ENCODE measurements at regions not wholly inside any gene's neighbourhood (a gene's known extent, or its start where the extent isn't known, plus 50 kb on each side); places are given as distances from the start of the nearest gene placed in this dataset.

DNA sequence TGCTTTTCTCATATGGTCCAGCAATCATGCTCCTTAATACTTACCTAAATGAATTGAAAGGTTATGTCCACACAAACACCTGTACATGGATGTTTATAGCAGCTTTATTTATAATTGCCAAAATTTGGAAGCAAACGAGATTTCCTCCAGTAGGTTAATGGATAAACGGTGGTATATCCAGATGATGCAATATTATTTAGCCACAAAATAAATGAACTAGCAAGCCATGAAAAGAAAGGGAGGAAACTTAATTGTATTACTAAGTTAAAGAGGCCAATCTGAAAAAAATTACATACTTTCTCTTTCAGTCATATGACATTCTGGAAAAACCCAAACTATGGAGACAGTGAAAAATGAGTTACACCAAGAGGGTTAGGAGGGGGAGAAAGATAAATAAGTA, 76.3 kb upstream of the LRRC7 start:
- Mint-ChIP-seq H3K27ac (no peak overlapping the region), H3K4me1 (no peaks in the 10 kb centered on the region), H3K36me3 (ENCODE audit: low read depth) (no peaks in the 10 kb centered on the region), H3K9me3 (peaks cover 7% of the 10 kb centered on the region), H3K4me3 (no peak overlapping the region), H3K27me3 (ENCODE audit: insufficient read depth) (no peaks in the 10 kb centered on the region)
- H3K36me3 ChIP-seq (ENCODE audit: control insufficient read depth, insufficient read depth, low read length): no peaks in the 10 kb centered on the region
- no peaks in the 10 kb centered on the region for H3K4me1 ChIP-seq (ENCODE audit: control insufficient read depth, insufficient read depth, low read length)
- H3K9me3 ChIP-seq (ENCODE audit: control insufficient read depth, low read length): peaks cover 6% of the 10 kb centered on the region
- H3K9ac ChIP-seq (ENCODE audit: extremely low read depth, low read length, poor library complexity, severe bottlenecking): no peak overlapping the region
- H3K27me3 ChIP-seq (ENCODE audit: control insufficient read depth, insufficient read depth, low read length, poor library complexity, severe bottlenecking): no peaks in the 10 kb centered on the region
- DNase-seq: no peak
- no peak overlapping the region for H3K27ac ChIP-seq (ENCODE audit: low read depth, low read length)
- TF ChIP-seq, protein P1, sequence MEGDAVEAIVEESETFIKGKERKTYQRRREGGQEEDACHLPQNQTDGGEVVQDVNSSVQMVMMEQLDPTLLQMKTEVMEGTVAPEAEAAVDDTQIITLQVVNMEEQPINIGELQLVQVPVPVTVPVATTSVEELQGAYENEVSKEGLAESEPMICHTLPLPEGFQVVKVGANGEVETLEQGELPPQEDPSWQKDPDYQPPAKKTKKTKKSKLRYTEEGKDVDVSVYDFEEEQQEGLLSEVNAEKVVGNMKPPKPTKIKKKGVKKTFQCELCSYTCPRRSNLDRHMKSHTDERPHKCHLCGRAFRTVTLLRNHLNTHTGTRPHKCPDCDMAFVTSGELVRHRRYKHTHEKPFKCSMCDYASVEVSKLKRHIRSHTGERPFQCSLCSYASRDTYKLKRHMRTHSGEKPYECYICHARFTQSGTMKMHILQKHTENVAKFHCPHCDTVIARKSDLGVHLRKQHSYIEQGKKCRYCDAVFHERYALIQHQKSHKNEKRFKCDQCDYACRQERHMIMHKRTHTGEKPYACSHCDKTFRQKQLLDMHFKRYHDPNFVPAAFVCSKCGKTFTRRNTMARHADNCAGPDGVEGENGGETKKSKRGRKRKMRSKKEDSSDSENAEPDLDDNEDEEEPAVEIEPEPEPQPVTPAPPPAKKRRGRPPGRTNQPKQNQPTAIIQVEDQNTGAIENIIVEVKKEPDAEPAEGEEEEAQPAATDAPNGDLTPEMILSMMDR (conservative IDR thresholded peaks at IDR 0.05): no peak
- no peak overlapping the region for H3K4me3 ChIP-seq (ENCODE audit: low read length)
- WGBS, 2 experiments (ENCODE audit: insufficient coverage in 1 of 2, insufficient read length in 1 of 2): 100% methylated on average over 2 of the region's 2 CpGs; no CpG with 5 or more reads in 1 of the 2 experiments

DNA sequence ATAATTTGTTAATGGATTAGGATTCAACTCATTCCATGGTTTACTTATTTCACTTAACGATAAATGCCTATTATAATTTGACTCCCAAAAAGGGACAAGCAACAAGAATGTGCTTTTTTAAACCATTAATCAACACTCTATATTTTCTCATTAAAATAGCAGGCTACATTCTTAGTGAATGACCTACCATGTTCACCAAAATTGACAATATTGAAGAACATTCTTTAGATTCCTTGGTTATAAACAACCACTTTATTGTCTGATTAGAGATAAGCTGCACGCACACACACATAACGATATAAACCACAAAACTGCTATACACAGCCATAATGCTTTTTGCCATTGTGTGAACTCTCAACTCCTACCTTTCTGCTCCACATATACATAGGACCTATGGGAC, 75.4 kb upstream of the LRRC7 start:
- H3K36me3 Mint-ChIP-seq (ENCODE audit: low read depth): no peaks in the 10 kb centered on the region
- peaks cover 4% of the 10 kb centered on the region for H3K9me3 Mint-ChIP-seq
- no peak overlapping the region for H3K27ac Mint-ChIP-seq
- no peak overlapping the region for H3K4me3 Mint-ChIP-seq
- no peak for DNase-seq
- Histone ChIP-seq H3K9ac (ENCODE audit: extremely low read depth, low read length, poor library complexity, severe bottlenecking) (no peak overlapping the region), H3K36me3 (ENCODE audit: control insufficient read depth, insufficient read depth, low read length) (no peaks in the 10 kb centered on the region), H3K4me3 (ENCODE audit: low read length) (no peak overlapping the region), H3K27ac (ENCODE audit: low read depth, low read length) (no peak overlapping the region), H3K4me1 (ENCODE audit: control insufficient read depth, insufficient read depth, low read length) (no peaks in the 10 kb centered on the region), H3K9me3 (ENCODE audit: control insufficient read depth, low read length) (peaks cover 6% of the 10 kb centered on the region), H3K27me3 (ENCODE audit: control insufficient read depth, insufficient read depth, low read length, poor library complexity, severe bottlenecking) (no peaks in the 10 kb centered on the region)
- 90 to 95% methylated on average over 2 to 3 of the region's 3 CpGs for WGBS, 2 experiments (ENCODE audit: insufficient coverage in 1 of 2, insufficient read length in 1 of 2)
- peaks cover 6% of the 10 kb centered on the region for H3K4me1 Mint-ChIP-seq
- TF ChIP-seq, protein P1 (conservative IDR thresholded peaks at IDR 0.05): no peak
- H3K27me3 Mint-ChIP-seq (ENCODE audit: insufficient read depth): no peaks in the 10 kb centered on the region

DNA sequence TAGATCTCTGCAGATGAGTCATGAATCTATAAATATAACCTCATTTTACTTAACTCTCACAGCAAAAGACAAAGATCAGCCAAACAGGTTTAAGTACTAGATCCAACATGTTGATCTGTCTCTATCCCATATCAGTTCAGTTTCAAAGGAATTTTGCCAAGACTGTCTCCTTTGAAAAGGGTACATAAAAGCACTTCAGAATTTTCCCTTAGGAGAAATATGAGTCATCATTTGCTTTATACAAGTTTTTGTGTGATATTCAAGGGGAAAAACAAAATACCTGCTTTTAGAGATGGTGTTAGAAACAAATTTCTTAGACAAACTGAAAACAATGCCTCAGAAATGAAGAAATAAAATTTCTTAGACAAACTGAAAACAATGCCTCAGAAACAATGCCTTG, 73.5 kb upstream of the LRRC7 start:
- H3K27me3 ChIP-seq (ENCODE audit: control insufficient read depth, insufficient read depth, low read length, poor library complexity, severe bottlenecking): no peaks in the 10 kb centered on the region
- no peaks in the 10 kb centered on the region for H3K9me3 ChIP-seq (ENCODE audit: control insufficient read depth, low read length)
- no peak overlapping the region for H3K4me3 Mint-ChIP-seq
- no peak overlapping the region for H3K9ac ChIP-seq (ENCODE audit: extremely low read depth, low read length, poor library complexity, severe bottlenecking)
- no peak for DNase-seq
- H3K27ac ChIP-seq (ENCODE audit: low read depth, low read length): no peak overlapping the region
- TF ChIP-seq, protein P1 (conservative IDR thresholded peaks at IDR 0.05): no peak
- no peak overlapping the region for H3K4me3 ChIP-seq (ENCODE audit: low read length)
- no peaks in the 10 kb centered on the region for H3K36me3 ChIP-seq (ENCODE audit: control insufficient read depth, insufficient read depth, low read length)
- no peaks in the 10 kb centered on the region for H3K27me3 Mint-ChIP-seq (ENCODE audit: insufficient read depth)
- H3K4me1 Mint-ChIP-seq: peaks cover 20% of the 10 kb centered on the region
- peaks cover 9% of the 10 kb centered on the region for H3K4me1 ChIP-seq (ENCODE audit: control insufficient read depth, insufficient read depth, low read length)
- H3K27ac Mint-ChIP-seq: no peak overlapping the region
- no peaks in the 10 kb centered on the region for H3K9me3 Mint-ChIP-seq
- no peaks in the 10 kb centered on the region for H3K36me3 Mint-ChIP-seq (ENCODE audit: low read depth)

Measured in endodermal cell (in vitro differentiated cells).